Neural cell (in vitro differentiated cells): ENCODE measurements at regions not wholly inside any gene's neighbourhood (a gene's known extent, or its start where the extent isn't known, plus 50 kb on each side); places are given as distances from the start of the nearest gene placed in this dataset.

ENCODE experiments used
- H2AFZ ChIP-seq: fragments of 200-600, 300-800 bp; sonication (generic), shearing (Covaris generic); 2 replicates; pipeline ENCODE4 v1.6.0; 2014; ENCODE audit warnings: low read depth, mild to moderate bottlenecking, antibody characterized with exemption, low read length, moderate library complexity
- H3F3A ChIP-seq: fragments of 200-600 bp; shearing (Covaris generic); 2 replicates; pipeline ENCODE4 v1.6.1; 2016; ENCODE audit warnings: mild to moderate bottlenecking, moderate library complexity, mixed read lengths, antibody characterized with exemption, low read length; ENCODE audit not compliant: insufficient read depth, poor library complexity, severe bottlenecking
- H3K27ac ChIP-seq: fragments of 200-600, 300-800 bp; sonication (generic), shearing (Covaris generic); 2 replicates; pipeline ENCODE4 v1.5.1; 2014; ENCODE audit warnings: mild to moderate bottlenecking, low read length, moderate library complexity
- H3K27me3 ChIP-seq: fragments of 300-800, 200-600 bp; sonication (generic), shearing (Covaris generic); 2 replicates; pipeline ENCODE4 v1.6.0; 2014; ENCODE audit warnings: mild to moderate bottlenecking, low read depth, low read length, moderate library complexity; ENCODE audit not compliant: insufficient read depth
- H3K36me3 ChIP-seq: fragments of 300-800, 200-600 bp; sonication (generic), shearing (Covaris generic); 2 replicates; pipeline ENCODE4 v1.5.1; 2014; ENCODE audit warnings: mild to moderate bottlenecking, antibody characterized with exemption, low read length, moderate library complexity; ENCODE audit not compliant: insufficient read depth
- H3K4me2 ChIP-seq: fragments of 300-800, 200-600 bp; sonication (generic), shearing (Covaris generic); 2 replicates; pipeline ENCODE4 v1.6.0; 2014; ENCODE audit warnings: mild to moderate bottlenecking, low read length
- H3K4me3 ChIP-seq: fragments of 300-800, 200-600 bp; sonication (generic), shearing (Covaris generic); 2 replicates; pipeline ENCODE4 v1.5.1; 2014; ENCODE audit warnings: mild to moderate bottlenecking, low read length, moderate library complexity
- H3K79me2 ChIP-seq: fragments of 200-600 bp; shearing (Covaris generic); replicated peaks from 2 replicates; pipeline ENCODE4 v1.6.0; 2014; ENCODE audit warnings: mild to moderate bottlenecking, low read length, moderate library complexity; ENCODE audit not compliant: insufficient read depth
- H3K9ac ChIP-seq: fragments of 300-800, 200-600 bp; sonication (generic), shearing (Covaris generic); 2 replicates; pipeline ENCODE4 v1.6.1; 2016; ENCODE audit warnings: mild to moderate bottlenecking, low read length, mixed read lengths
- H3K9me2 ChIP-seq: fragments of 200-600 bp; shearing (Covaris generic); 2 replicates; pipeline ENCODE4 v1.6.1; 2016; ENCODE audit warnings: mild to moderate bottlenecking, low read length, mixed read lengths; ENCODE audit not compliant: insufficient read depth
- H3K9me3 ChIP-seq: fragments of 200-600, 300-800 bp; sonication (generic), shearing (Covaris generic); 2 replicates; pipeline ENCODE4 v1.6.1; 2016; ENCODE audit warnings: mild to moderate bottlenecking, mixed run types, low read length, moderate library complexity, mixed read lengths
- H4K20me1 ChIP-seq: fragments of 200-600 bp; shearing (Covaris generic); 2 replicates; pipeline ENCODE4 v1.6.1; 2016; ENCODE audit warnings: mild to moderate bottlenecking, mixed run types; ENCODE audit not compliant: insufficient read depth
- EP300 ChIP-seq: fragments of 450-650 bp; conservative IDR thresholded peaks from 2 replicates; pipeline ENCODE4 v1.6.1; 2014; ENCODE audit warnings: antibody characterized with exemption, mild to moderate bottlenecking, moderate library complexity; ENCODE audit not compliant: poor library complexity, severe bottlenecking
- EZH2 ChIP-seq: fragments of 200-600, 300-800 bp; shearing (Covaris generic), sonication (generic); IDR thresholded peaks from 2 replicates; pipeline ENCODE4 v1.6.1; 2014; ENCODE audit warnings: antibody characterized with exemption, low read length, borderline replicate concordance, mild to moderate bottlenecking; ENCODE audit not compliant: insufficient read depth, poor library complexity, severe bottlenecking
- MXI1 ChIP-seq: fragments of 450-650 bp; conservative IDR thresholded peaks from 2 replicates; pipeline ENCODE4 v1.6.1; 2014; ENCODE audit warnings: antibody characterized with exemption, mild to moderate bottlenecking; ENCODE audit not compliant: poor library complexity, severe bottlenecking
- POLR2AphosphoS5 ChIP-seq: IDR thresholded peaks from 2 replicates; pipeline ENCODE4 v1.6.1; 2012
- RAD21 ChIP-seq: fragments of 450-650 bp; conservative IDR thresholded peaks from 2 replicates; pipeline ENCODE4 v1.6.1; 2014; ENCODE audit warnings: antibody characterized with exemption, mild to moderate bottlenecking, moderate library complexity
- SMC3 ChIP-seq: fragments of 450-650 bp; conservative IDR thresholded peaks from 2 replicates; pipeline ENCODE4 v1.6.1; 2014; ENCODE audit warnings: antibody characterized with exemption, mild to moderate bottlenecking, moderate library complexity; ENCODE audit not compliant: poor library complexity
- TAF1 ChIP-seq: IDR thresholded peaks from 2 replicates; pipeline ENCODE4 v1.6.1; 2012; ENCODE audit warnings: low read depth
- TF ChIP-seq, protein P1 (sequence below): fragments of 450-650 bp; IDR thresholded peaks from 2 replicates; pipeline ENCODE4 v1.5.1; 2014; ENCODE audit warnings: antibody characterized with exemption, mild to moderate bottlenecking, moderate library complexity; ENCODE audit not compliant: poor library complexity, severe bottlenecking
- TF ChIP-seq, protein P2 (sequence below): IDR thresholded peaks from 2 replicates; pipeline ENCODE4 v1.6.1; 2012; ENCODE audit warnings: borderline replicate concordance

GRCh38 chr5:66239034-66239433 lies 94.9 kb downstream of the SREK1 start:
- no peaks in the 10 kb centered on the region for H3K9me3 ChIP-seq
- TF ChIP-seq EP300 (no peak), RAD21 (peak; percentile 43), EZH2 (no peak), POLR2AphosphoS5 (no peak), TAF1 (no peak), SMC3 (peak; percentile 27), MXI1 (no peak)
- TF ChIP-seq, protein P1, sequence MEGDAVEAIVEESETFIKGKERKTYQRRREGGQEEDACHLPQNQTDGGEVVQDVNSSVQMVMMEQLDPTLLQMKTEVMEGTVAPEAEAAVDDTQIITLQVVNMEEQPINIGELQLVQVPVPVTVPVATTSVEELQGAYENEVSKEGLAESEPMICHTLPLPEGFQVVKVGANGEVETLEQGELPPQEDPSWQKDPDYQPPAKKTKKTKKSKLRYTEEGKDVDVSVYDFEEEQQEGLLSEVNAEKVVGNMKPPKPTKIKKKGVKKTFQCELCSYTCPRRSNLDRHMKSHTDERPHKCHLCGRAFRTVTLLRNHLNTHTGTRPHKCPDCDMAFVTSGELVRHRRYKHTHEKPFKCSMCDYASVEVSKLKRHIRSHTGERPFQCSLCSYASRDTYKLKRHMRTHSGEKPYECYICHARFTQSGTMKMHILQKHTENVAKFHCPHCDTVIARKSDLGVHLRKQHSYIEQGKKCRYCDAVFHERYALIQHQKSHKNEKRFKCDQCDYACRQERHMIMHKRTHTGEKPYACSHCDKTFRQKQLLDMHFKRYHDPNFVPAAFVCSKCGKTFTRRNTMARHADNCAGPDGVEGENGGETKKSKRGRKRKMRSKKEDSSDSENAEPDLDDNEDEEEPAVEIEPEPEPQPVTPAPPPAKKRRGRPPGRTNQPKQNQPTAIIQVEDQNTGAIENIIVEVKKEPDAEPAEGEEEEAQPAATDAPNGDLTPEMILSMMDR, result peak; percentile 34
- TF ChIP-seq, protein P2, sequence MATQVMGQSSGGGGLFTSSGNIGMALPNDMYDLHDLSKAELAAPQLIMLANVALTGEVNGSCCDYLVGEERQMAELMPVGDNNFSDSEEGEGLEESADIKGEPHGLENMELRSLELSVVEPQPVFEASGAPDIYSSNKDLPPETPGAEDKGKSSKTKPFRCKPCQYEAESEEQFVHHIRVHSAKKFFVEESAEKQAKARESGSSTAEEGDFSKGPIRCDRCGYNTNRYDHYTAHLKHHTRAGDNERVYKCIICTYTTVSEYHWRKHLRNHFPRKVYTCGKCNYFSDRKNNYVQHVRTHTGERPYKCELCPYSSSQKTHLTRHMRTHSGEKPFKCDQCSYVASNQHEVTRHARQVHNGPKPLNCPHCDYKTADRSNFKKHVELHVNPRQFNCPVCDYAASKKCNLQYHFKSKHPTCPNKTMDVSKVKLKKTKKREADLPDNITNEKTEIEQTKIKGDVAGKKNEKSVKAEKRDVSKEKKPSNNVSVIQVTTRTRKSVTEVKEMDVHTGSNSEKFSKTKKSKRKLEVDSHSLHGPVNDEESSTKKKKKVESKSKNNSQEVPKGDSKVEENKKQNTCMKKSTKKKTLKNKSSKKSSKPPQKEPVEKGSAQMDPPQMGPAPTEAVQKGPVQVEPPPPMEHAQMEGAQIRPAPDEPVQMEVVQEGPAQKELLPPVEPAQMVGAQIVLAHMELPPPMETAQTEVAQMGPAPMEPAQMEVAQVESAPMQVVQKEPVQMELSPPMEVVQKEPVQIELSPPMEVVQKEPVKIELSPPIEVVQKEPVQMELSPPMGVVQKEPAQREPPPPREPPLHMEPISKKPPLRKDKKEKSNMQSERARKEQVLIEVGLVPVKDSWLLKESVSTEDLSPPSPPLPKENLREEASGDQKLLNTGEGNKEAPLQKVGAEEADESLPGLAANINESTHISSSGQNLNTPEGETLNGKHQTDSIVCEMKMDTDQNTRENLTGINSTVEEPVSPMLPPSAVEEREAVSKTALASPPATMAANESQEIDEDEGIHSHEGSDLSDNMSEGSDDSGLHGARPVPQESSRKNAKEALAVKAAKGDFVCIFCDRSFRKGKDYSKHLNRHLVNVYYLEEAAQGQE, result no peak
- H3K79me2 ChIP-seq, result no peaks in the 10 kb centered on the region
- no peaks in the 10 kb centered on the region for H3F3A ChIP-seq
- no peak overlapping the region for H3K9ac ChIP-seq
- no peaks in the 10 kb centered on the region for H3K27me3 ChIP-seq
- no peak overlapping the region for H3K27ac ChIP-seq
- no peak overlapping the region for H3K4me2 ChIP-seq
- no peaks in the 10 kb centered on the region for H4K20me1 ChIP-seq
- H3K4me3 ChIP-seq, result no peak overlapping the region
- no peak overlapping the region for H2AFZ ChIP-seq
- H3K36me3 ChIP-seq, result no peaks in the 10 kb centered on the region
- H3K9me2 ChIP-seq, result no peaks in the 10 kb centered on the region

- Histone ChIP-seq H3K9ac (no peak overlapping the region), H3K27me3 (no peaks in the 10 kb centered on the region), H2AFZ (no peak overlapping the region), H3K27ac (no peak overlapping the region), H3F3A (no peaks in the 10 kb centered on the region), H3K4me3 (no peak overlapping the region), H4K20me1 (no peaks in the 10 kb centered on the region), H3K9me3 (no peaks in the 10 kb centered on the region), H3K9me2 (no peaks in the 10 kb centered on the region), H3K79me2 (no peaks in the 10 kb centered on the region), H3K4me2 (no peak overlapping the region), H3K36me3 (no peaks in the 10 kb centered on the region)
- no peak for TF ChIP-seq POLR2AphosphoS5
- TF ChIP-seq, protein P2, result no peak
- no peak for TF ChIP-seq EP300
- TF ChIP-seq SMC3, result no peak
- no peak for TF ChIP-seq TAF1
- TF ChIP-seq, protein P1, result no peak
- no peak for TF ChIP-seq MXI1
- no peak for TF ChIP-seq RAD21
- no peak for TF ChIP-seq EZH2
These were observed 97.2 kb downstream of the SREK1 start for GRCh38 chr5:66241136-66241825.
